ENCODE measurements at regions not wholly inside any gene's neighbourhood (a gene's known extent, or its start where the extent isn't known, plus 50 kb on each side); places are given as distances from the start of the nearest gene placed in this dataset.

DNA sequence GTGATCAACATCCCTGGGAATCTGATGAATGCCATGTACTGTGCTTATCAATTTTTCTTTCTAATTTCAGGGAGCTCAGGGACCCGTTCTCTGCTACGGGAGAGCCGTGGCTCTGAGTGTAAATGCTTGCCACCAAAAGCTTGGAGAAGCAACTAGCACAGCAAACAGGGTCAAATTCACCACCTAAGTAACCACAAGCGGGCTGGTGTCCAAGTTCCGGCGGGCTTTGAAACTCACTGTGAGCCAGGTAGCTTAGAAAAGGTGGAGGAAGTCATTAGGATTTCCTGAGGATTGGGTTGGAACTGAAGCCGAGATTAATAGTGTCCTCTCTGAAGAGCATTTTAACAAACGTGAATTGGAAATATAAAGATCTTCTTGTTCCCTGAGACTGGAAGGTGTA, 87.2 kb downstream of the CLDN34 start:
- TF ChIP-seq CTCF (IDR thresholded peaks at IDR 0.05) (no peak), POLR2A (IDR thresholded peaks at IDR 0.05) (no peak)

All from lower leg skin (tissue), 3 donors.